ENCODE measurements at regions not wholly inside any gene's neighbourhood (a gene's known extent, or its start where the extent isn't known, plus 50 kb on each side); places are given as distances from the start of the nearest gene placed in this dataset.

GRCh38 chr11:110786226-110786902 lies 74.1 kb upstream of the ARHGAP20 start:
- Histone ChIP-seq H3K4me2 (no peak overlapping the region), H3K9ac (no peak overlapping the region), H3K36me3 (ENCODE audit: insufficient read depth) (no peaks in the 10 kb centered on the region), H2AFZ (ENCODE audit: low read depth) (no peak overlapping the region), H3K4me3 (IDR thresholded peaks at IDR 0.05; ENCODE audit: insufficient read depth, low read depth, low read length) (no peak overlapping the region), H3K4me1 (ENCODE audit: low read depth, poor library complexity, severe bottlenecking) (no peaks in the 10 kb centered on the region), H4K20me1 (ENCODE audit: insufficient read depth) (no peaks in the 10 kb centered on the region), H3K27me3 (ENCODE audit: insufficient read depth, low read depth) (no peaks in the 10 kb centered on the region), H3K27ac (no peak overlapping the region), H3K79me2 (ENCODE audit: insufficient read depth, low read depth) (no peaks in the 10 kb centered on the region)
- TF ChIP-seq CTCF (conservative IDR thresholded peaks at IDR 0.05; ENCODE audit: low read depth, low read length) = no peak

GRCh38 chr11:110785398-110785797 lies 73.2 kb upstream of the ARHGAP20 start:
- no peak overlapping the region for H3K4me3 ChIP-seq (IDR thresholded peaks at IDR 0.05; ENCODE audit: insufficient read depth, low read depth, low read length)
- H3K9ac ChIP-seq = no peak overlapping the region
- no peaks in the 10 kb centered on the region for H3K36me3 ChIP-seq (ENCODE audit: insufficient read depth)
- H3K27ac ChIP-seq = no peak overlapping the region
- H3K4me1 ChIP-seq (ENCODE audit: low read depth, poor library complexity, severe bottlenecking) = no peaks in the 10 kb centered on the region
- no peaks in the 10 kb centered on the region for H3K27me3 ChIP-seq (ENCODE audit: insufficient read depth, low read depth)
- no peak overlapping the region for H3K4me2 ChIP-seq
- no peak overlapping the region for H2AFZ ChIP-seq (ENCODE audit: low read depth)
- no peak for TF ChIP-seq CTCF (conservative IDR thresholded peaks at IDR 0.05; ENCODE audit: low read depth, low read length)
- no peaks in the 10 kb centered on the region for H4K20me1 ChIP-seq (ENCODE audit: insufficient read depth)
- H3K79me2 ChIP-seq (ENCODE audit: insufficient read depth, low read depth) = no peaks in the 10 kb centered on the region

- Histone ChIP-seq H2AFZ (ENCODE audit: low read depth) (no peak overlapping the region), H3K79me2 (ENCODE audit: insufficient read depth, low read depth) (no peaks in the 10 kb centered on the region), H3K9ac (no peak overlapping the region), H3K4me1 (ENCODE audit: low read depth, poor library complexity, severe bottlenecking) (no peaks in the 10 kb centered on the region), H3K4me2 (no peak overlapping the region), H3K36me3 (ENCODE audit: insufficient read depth) (no peaks in the 10 kb centered on the region), H3K4me3 (IDR thresholded peaks at IDR 0.05; ENCODE audit: insufficient read depth, low read depth, low read length) (no peak overlapping the region), H3K27ac (no peak overlapping the region), H3K27me3 (ENCODE audit: insufficient read depth, low read depth) (no peaks in the 10 kb centered on the region), H4K20me1 (ENCODE audit: insufficient read depth) (no peaks in the 10 kb centered on the region)
- no peak for TF ChIP-seq CTCF (conservative IDR thresholded peaks at IDR 0.05; ENCODE audit: low read depth, low read length)
These were observed 70.4 kb upstream of the ARHGAP20 start for GRCh38 chr11:110782616-110783015.

- no peaks in the 10 kb centered on the region for H3K4me1 ChIP-seq (ENCODE audit: low read depth, poor library complexity, severe bottlenecking)
- no peak overlapping the region for H3K9ac ChIP-seq
- no peak overlapping the region for H3K4me3 ChIP-seq (IDR thresholded peaks at IDR 0.05; ENCODE audit: insufficient read depth, low read depth, low read length)
- no peaks in the 10 kb centered on the region for H4K20me1 ChIP-seq (ENCODE audit: insufficient read depth)
- no peak overlapping the region for H3K4me2 ChIP-seq
- no peaks in the 10 kb centered on the region for H3K36me3 ChIP-seq (ENCODE audit: insufficient read depth)
- no peak overlapping the region for H2AFZ ChIP-seq (ENCODE audit: low read depth)
- H3K27me3 ChIP-seq (ENCODE audit: insufficient read depth, low read depth) = no peaks in the 10 kb centered on the region
- no peak for TF ChIP-seq CTCF (conservative IDR thresholded peaks at IDR 0.05; ENCODE audit: low read depth, low read length)
- no peaks in the 10 kb centered on the region for H3K79me2 ChIP-seq (ENCODE audit: insufficient read depth, low read depth)
- no peak overlapping the region for H3K27ac ChIP-seq
These were observed 66.9 kb upstream of the ARHGAP20 start for GRCh38 chr11:110779108-110779507.
